CD14-positive monocyte (primary cell): ENCODE measurements at regions not wholly inside any gene's neighbourhood (a gene's known extent, or its start where the extent isn't known, plus 50 kb on each side); places are given as distances from the start of the nearest gene placed in this dataset.

Experiments used
- DNase-seq, 3 donors: peaks; one replicate each; pipeline ENCODE4 v3.0.0-alpha.2; 2011 to 2022
- H2AFZ ChIP-seq: 2 replicates; pipeline ENCODE4 v1.6.0; 2012; ENCODE audit warnings: mild to moderate bottlenecking, low read depth, low read length, inconsistent platforms; ENCODE audit not compliant: insufficient read depth, poor library complexity, severe bottlenecking
- H3K27ac ChIP-seq, 2 donors: 1 replicate in 1 of 2; 2 replicates in 1 of 2; pipeline ENCODE4 v1.5.1; 2012 to 2013; ENCODE audit warnings: low read length in 2 of 2, control low read depth in 1 of 2, inconsistent platforms in 1 of 2, low read depth in 1 of 2, mild to moderate bottlenecking in 1 of 2
- H3K27me3 ChIP-seq, 2 donors: one replicate each; pipeline versions ENCODE4 v1.6.0 to v1.6.1; 2011 to 2013; ENCODE audit warnings: low read length in 2 of 2; ENCODE audit not compliant: control insufficient read depth in 2 of 2, insufficient read depth in 2 of 2
- H3K36me3 ChIP-seq, 2 donors: replicated peaks in 1 of 2; 1 replicate in 1 of 2; 2 replicates in 1 of 2; pipeline versions ENCODE4 v1.5.1 to v1.6.1; 2012 to 2013; ENCODE audit warnings: low read length in 2 of 2, control low read depth in 1 of 2, inconsistent platforms in 1 of 2, mild to moderate bottlenecking in 1 of 2; ENCODE audit not compliant: insufficient read depth in 2 of 2, control insufficient read depth in 1 of 2
- H3K4me1 ChIP-seq, 2 donors: 1 replicate in 1 of 2; 2 replicates in 1 of 2; pipeline versions ENCODE4 v1.5.1 to v1.6.1; 2012 to 2013; ENCODE audit warnings: low read length in 2 of 2, control low read depth in 1 of 2, inconsistent platforms in 1 of 2, mild to moderate bottlenecking in 1 of 2, moderate library complexity in 1 of 2; ENCODE audit not compliant: insufficient read depth in 2 of 2, control insufficient read depth in 1 of 2
- H3K4me2 ChIP-seq: replicated peaks from 2 replicates; pipeline ENCODE3; 2012; ENCODE audit warnings: low read length, moderate library complexity, mild to moderate bottlenecking; ENCODE audit not compliant: poor library complexity, severe bottlenecking; ENCODE audit errors: extremely low read depth
- H3K4me3 ChIP-seq, 3 experiments: fragments of 200-600 bp in 1 of 3; sonication (generic) in 1 of 3; replicated peaks in 1 of 3; 1 replicate in 2 of 3; 2 replicates in 1 of 3; pipeline ENCODE4 v1.5.1; 2011 to 2013; ENCODE audit warnings: low read length in 3 of 3, mild to moderate bottlenecking in 3 of 3, control low read depth in 2 of 3, low read depth in 2 of 3, inconsistent platforms in 1 of 3, moderate library complexity in 1 of 3
- H3K79me2 ChIP-seq: 2 replicates; pipeline ENCODE4 v1.6.0; 2012; ENCODE audit warnings: mild to moderate bottlenecking, control low read depth, inconsistent platforms, low read length, moderate library complexity; ENCODE audit not compliant: insufficient read depth
- H3K9ac ChIP-seq: 2 replicates; pipeline ENCODE4 v1.6.0; 2017; ENCODE audit warnings: low read length, mild to moderate bottlenecking; ENCODE audit not compliant: insufficient read depth, poor library complexity, severe bottlenecking
- H3K9me3 ChIP-seq, 2 donors: replicated peaks in 1 of 2; 1 replicate in 1 of 2; 2 replicates in 1 of 2; pipeline versions ENCODE4 v1.5.1 to v1.6.1; 2012 to 2013; ENCODE audit warnings: low read length in 2 of 2, control low read depth in 1 of 2; ENCODE audit not compliant: control insufficient read depth in 1 of 2, insufficient read depth in 1 of 2
- H4K20me1 ChIP-seq: 2 replicates; pipeline ENCODE4 v1.6.0; 2012; ENCODE audit warnings: mild to moderate bottlenecking, low read length, control low read depth, moderate library complexity; ENCODE audit not compliant: insufficient read depth
- H3K27ac Mint-ChIP-seq, 7 donors: one replicate each; pipeline ENCODE4 v1.8.0; 2020; ENCODE audit warnings: mild to moderate bottlenecking in 7 of 7, mixed read lengths in 7 of 7, moderate library complexity in 6 of 7, inconsistent platforms in 2 of 7
- H3K27me3 Mint-ChIP-seq, 3 donors: one replicate each; pipeline ENCODE4 v1.8.0; 2021 to 2022; ENCODE audit warnings: low read depth in 3 of 3, mild to moderate bottlenecking in 3 of 3, mixed read lengths in 3 of 3, moderate library complexity in 3 of 3, inconsistent platforms in 1 of 3
- H3K36me3 Mint-ChIP-seq, 2 donors: one replicate each; pipeline ENCODE4 v1.8.0; 2020; ENCODE audit warnings: mixed read lengths in 2 of 2, inconsistent platforms in 1 of 2, mild to moderate bottlenecking in 1 of 2
- H3K4me1 Mint-ChIP-seq: one replicate; pipeline ENCODE4 v1.8.0; 2020; ENCODE audit warnings: mild to moderate bottlenecking, mixed read lengths
- H3K4me3 Mint-ChIP-seq, 2 donors: one replicate each; pipeline ENCODE4 v1.8.0; 2020; ENCODE audit warnings: mild to moderate bottlenecking in 2 of 2, mixed read lengths in 2 of 2, moderate library complexity in 1 of 2
- H3K9me3 Mint-ChIP-seq, 7 donors: one replicate each; pipeline ENCODE4 v1.8.0; 2020 to 2022; ENCODE audit warnings: mixed read lengths in 7 of 7, mild to moderate bottlenecking in 6 of 7, moderate library complexity in 6 of 7, inconsistent platforms in 2 of 7
- WGBS: methylation state at CpG from one replicate; pipeline ENCODE4 v1.1.5; 2013; ENCODE audit warnings: missing lambda C conversion rate; ENCODE audit not compliant: insufficient coverage; 5-methylcytosine and 5-hydroxymethylcytosine counted together
- intact Hi-C, 2 donors: fragments of 100-400 bp; cut with micrococcal nuclease; formaldehyde crosslinking; loops; one replicate each; pipeline versions ENCODE4 v1.15.0 to v1.15.1; 2023
- TF ChIP-seq, protein P1 (sequence below): fragments of 200-600 bp; IDR thresholded peaks from one replicate; pipeline ENCODE4 v1.8.0; 2022; ENCODE audit warnings: antibody characterized with exemption, mild to moderate bottlenecking

DNA sequence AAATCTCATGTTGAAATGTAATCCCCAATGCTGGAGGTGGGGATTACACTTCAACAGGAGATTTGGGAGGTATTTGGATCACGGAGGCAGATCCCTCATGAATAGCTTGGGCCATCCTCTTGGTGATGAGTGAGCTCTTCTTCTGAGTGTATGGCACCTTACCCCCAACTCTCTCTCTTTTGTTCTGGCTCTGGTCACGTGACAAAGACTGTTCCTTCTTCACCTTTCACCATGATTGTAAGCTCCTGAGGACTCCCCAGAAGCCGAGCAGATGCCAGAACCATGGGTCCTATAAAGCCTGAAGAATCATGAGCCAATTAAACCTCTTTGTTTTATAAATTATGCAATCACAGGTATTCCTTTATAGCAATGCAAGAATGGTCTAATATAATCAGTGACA is 684.2 kb downstream of the LIG4 start:
- Mint-ChIP-seq H3K36me3 (no peaks in the 10 kb centered on the region), H3K4me3 (no peak overlapping the region), H3K27ac (no peak overlapping the region), H3K27me3 (peaks cover 0 to 1% (median 0%) of the 10 kb centered on the region in 3 donors), H3K9me3 (peaks cover 0 to 5% (median 2%) of the 10 kb centered on the region in 7 donors), H3K4me1 (no peaks in the 10 kb centered on the region)
- no peak for DNase-seq
- no peak overlapping the region for H3K4me3 ChIP-seq
- intact Hi-C loops, result no loop called here
- H3K9ac ChIP-seq, result no peak overlapping the region
- TF ChIP-seq, protein P1, sequence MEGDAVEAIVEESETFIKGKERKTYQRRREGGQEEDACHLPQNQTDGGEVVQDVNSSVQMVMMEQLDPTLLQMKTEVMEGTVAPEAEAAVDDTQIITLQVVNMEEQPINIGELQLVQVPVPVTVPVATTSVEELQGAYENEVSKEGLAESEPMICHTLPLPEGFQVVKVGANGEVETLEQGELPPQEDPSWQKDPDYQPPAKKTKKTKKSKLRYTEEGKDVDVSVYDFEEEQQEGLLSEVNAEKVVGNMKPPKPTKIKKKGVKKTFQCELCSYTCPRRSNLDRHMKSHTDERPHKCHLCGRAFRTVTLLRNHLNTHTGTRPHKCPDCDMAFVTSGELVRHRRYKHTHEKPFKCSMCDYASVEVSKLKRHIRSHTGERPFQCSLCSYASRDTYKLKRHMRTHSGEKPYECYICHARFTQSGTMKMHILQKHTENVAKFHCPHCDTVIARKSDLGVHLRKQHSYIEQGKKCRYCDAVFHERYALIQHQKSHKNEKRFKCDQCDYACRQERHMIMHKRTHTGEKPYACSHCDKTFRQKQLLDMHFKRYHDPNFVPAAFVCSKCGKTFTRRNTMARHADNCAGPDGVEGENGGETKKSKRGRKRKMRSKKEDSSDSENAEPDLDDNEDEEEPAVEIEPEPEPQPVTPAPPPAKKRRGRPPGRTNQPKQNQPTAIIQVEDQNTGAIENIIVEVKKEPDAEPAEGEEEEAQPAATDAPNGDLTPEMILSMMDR, result no peak
- H3K4me2 ChIP-seq, result no peak overlapping the region
- H4K20me1 ChIP-seq, result no peaks in the 10 kb centered on the region
- no peaks in the 10 kb centered on the region for H3K27me3 ChIP-seq
- H3K27ac ChIP-seq, result no peak overlapping the region
- H3K9me3 ChIP-seq, result no peaks in the 10 kb centered on the region
- H2AFZ ChIP-seq, result no peak overlapping the region
- no peaks in the 10 kb centered on the region for H3K36me3 ChIP-seq
- no peaks in the 10 kb centered on the region for H3K4me1 ChIP-seq
- no peaks in the 10 kb centered on the region for H3K79me2 ChIP-seq
- WGBS, result no CpG with 5 or more reads among the region's 3 CpGs

DNA sequence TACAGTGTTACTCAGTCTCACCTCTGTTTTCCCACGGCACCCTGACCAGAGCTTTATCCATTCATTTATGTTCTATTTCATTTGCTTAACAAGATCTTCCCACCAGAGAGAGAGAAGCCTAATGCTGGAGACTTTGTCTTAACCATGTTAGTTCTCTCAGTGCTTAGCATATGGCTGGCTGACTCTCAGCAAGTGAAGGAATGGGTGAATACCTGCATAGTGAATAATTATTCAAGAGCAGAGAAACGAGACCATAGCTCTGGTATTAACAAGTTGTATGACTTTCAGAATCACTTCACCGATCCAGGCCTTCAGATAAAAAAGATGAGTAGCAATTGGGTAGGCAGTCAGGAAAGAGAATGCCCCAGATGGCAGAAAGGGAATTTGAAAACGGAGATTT is 686.3 kb downstream of the LIG4 start:
- Histone ChIP-seq H3K79me2 (no peaks in the 10 kb centered on the region), H3K9me3 (no peaks in the 10 kb centered on the region), H3K27ac (no peak overlapping the region), H3K4me1 (no peaks in the 10 kb centered on the region), H2AFZ (no peak overlapping the region), H3K9ac (no peak overlapping the region), H3K4me2 (no peak overlapping the region), H3K36me3 (no peaks in the 10 kb centered on the region), H3K4me3 (no peak overlapping the region), H4K20me1 (no peaks in the 10 kb centered on the region), H3K27me3 (no peaks in the 10 kb centered on the region)
- H3K9me3 Mint-ChIP-seq, result peaks cover 0 to 5% (median 2%) of the 10 kb centered on the region in 7 donors
- intact Hi-C loops, result no loop called here
- H3K4me3 Mint-ChIP-seq, result no peak overlapping the region
- no peak for DNase-seq
- no peaks in the 10 kb centered on the region for H3K36me3 Mint-ChIP-seq
- TF ChIP-seq, protein P1, result no peak
- H3K4me1 Mint-ChIP-seq, result no peaks in the 10 kb centered on the region
- 64% methylated on average over 3 of the region's 4 CpGs for WGBS
- peaks cover 0 to 1% (median 0%) of the 10 kb centered on the region in 3 donors for H3K27me3 Mint-ChIP-seq
- H3K27ac Mint-ChIP-seq, result no peak overlapping the region
